Activated T-helper 1 cell treated with Interleukin-2 at 50 U/mL for 16 hours (primary cell): ENCODE measurements at regions not wholly inside any gene's neighbourhood (a gene's known extent, or its start where the extent isn't known, plus 50 kb on each side); places are given as distances from the start of the nearest gene placed in this dataset.

Source experiments
- DNase-seq: peaks from one replicate; pipeline ENCODE4 v3.0.0-alpha.2; 2020; ENCODE audit warnings: low read depth

DNA sequence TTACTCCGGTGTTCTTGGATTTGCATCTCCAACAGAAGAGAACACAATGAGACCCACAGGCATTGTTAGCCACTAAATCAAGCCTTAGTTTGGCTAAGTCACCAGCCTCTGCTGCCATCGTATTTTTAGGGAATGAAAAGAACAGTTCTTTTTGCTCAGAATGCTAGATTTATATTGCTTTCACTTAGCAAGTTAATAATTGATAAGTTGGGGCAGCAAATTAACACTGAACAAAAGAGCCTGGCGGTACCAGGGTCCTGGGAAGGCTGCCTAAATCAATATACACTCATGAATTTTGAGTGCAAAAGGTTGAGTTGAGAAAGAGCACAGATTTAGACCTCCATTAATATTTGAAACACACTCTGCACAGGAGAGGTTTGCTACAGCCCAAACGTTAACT, 767.7 kb downstream of the TYW1 start:
- DNase-seq = no peak

DNA sequence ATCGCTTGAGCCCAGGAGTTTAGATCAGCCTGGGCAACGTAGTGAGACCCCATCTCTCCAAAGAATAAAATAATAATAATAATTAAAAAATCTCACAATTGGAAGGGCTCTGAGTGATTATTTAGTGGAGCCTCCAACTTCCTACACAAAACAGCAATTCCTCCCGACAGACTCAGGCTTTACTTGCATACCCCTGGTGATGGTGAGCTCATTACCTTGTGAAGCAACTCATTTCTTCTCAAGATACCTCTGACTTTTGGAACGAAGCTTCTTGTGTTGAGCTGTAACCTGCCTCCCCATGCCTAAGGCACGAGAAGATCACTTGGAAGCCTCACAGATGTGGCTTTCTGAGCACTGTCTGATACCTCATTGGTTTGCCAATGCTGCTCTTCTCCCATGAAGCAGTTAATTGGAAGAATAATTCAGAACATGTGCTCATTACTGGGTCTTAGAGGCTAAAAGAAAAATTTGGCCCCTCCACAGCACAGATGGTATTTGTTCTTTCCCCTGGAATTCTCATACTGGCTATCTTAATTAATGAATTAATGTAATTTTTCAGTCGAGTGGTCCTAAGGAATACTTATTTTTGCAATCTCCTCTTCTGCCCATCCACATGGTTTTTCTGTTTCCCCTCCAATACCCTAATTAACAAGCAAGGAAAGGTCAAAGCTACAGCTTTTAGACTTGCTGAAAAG, 769.0 kb downstream of the TYW1 start:
- DNase-seq = no peak

DNA sequence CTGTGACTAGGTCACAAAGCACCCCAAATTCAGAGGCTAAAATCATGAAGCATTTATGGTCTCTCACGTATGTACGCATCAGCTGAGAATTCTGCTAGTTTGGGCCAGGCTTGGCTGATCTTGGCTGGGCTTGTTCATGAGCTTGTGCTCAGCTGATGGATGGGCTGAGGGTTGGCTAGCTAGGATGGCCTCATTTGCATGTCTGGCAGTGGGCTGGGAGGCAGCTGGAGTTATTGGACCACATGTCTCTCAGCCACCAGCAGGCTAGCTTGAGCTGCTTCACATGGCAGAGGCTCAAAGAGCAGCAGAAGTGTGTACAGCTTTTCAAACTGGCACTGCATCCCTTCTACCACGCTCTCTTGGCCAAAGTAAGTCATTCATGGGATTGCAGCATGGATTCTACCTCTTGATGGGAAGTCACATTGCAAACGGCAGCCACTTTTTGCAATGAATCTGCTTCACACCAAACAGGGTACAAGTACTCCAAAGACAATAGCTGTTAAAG, 770.3 kb downstream of the TYW1 start:
- no peak for DNase-seq

DNA sequence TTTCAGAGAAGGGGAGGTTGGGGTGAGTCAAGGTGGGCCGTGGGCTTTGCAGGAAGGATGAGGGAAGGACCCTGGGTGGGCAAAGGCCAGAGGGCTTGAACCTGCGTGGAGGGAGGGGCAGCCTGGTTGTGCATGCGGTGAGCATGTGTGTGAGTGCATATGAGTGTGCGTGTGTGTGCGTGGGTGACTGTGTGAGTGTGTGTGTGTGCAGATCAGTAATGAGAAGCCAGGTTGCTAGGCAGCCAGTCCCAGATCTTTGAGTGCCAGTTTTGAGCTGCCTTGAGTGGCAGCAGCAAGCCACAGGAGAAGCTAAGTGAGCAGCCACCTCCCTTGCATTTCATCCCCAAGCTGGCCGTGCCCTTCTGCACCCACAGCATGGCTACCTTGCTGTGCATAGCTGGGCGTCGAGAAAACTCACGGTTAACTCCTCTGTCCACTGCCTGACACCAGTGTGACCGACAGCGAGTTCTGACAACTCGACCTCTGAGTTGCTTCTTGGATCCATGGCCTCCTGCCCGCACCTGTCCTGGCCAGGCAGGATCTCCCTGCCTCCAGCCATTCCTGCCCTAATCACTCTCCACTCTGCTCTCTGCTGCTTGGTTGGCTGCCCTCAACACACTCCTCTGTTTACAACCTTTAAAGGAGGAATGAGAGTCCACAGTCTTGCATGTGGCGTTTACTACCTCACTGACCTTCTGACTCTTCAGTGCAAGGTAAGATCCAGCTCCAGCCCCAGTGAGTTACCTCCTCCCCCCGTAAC, 775.4 kb downstream of the TYW1 start:
- DNase-seq = no peak

DNA sequence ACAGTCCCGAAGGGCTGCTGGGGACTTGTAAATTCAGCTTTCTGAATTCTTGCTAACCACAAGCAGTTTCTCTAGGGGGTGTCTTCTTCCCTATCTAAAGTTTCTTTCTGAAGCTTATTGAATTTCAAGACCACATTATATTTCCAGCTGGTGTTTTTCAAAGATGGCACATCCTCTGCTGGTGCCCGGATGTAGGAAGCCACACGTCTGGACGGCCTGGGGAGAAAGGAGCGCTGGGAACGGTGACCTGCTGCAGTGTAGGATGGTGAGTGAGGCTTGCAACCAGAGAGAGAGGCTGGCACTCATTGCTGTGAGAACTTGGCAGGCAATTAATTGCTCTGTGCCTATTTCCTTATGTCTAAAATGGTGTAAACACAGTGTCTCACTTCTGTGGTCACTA, 776.4 kb downstream of the TYW1 start:
- DNase-seq = no peak

DNA sequence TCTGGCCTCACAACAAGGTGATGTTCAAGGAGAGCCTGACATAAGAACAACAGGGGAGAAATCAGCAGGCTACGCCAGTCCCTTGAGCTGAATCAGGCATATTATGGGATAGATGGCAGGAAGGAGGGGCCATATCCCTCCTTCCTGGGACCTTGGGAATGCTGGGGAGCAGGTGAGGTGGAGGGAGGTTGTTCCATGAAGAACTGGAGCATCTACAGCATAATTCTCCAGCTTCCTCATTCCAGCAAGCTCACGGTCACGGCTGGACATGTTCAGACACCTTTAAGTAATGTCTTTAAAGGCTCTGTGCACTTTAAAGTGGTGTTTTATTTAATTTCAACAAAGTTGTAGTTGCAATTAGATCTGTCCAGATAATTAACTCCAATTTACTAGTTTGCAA, 780.5 kb downstream of the TYW1 start:
- no peak for DNase-seq

DNA sequence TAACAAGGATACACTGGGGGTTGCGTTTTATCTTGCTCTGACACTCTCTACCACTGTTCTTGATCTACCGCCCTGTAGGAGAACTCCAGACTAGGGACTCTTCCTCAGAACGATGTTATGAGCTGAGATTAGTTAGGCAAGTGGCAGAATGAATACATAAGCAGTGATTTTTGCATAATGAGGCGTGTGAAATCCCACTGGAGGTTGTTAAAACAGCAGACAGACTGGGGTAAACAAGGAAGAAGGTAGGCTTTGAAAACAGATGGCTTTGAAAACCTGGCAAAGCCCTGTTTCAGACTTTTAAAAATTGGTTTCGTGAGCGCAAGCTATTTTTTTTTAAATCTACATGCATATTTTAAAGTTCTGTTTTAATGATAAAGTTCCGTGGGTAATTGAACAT, 785.2 kb downstream of the TYW1 start:
- DNase-seq = no peak

DNA sequence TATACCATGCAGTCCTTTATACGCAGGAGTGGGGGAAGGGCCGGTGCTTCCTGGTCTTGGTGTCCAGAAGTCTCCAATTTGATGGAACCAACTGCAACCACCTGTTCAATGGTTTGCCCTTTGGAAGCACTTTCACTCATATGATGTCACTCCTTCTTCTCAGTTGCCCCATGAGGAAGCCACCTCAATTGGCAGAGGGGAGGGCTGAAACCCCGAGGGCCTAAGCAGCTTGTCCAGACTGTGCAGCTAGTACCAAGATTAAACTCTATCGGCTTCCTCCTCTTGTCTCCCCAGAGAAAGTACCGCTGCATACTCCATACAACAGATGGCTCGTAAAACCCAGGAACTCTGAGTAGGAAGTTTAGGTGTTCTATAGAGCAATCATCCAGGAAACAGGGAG, 789.4 kb downstream of the TYW1 start:
- no peak for DNase-seq

DNA sequence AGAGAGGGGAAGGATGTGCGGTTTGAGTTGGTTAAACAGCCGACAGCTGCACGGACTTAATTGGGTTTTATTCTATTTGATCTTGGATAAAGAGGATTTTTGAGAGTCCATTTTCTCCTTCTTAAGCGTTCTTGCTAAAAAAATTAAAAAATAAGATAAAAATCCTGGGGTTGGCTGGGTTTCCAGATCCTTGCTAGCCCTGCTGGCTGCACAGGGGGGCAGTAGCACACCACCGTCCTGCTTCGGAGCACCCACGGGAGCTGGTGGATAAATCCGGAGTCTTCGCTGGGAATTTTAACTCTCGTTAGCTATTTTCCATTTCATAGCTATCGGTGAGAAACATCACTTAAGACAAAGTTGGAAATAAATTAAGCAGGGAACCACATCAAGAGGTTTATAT, 792.0 kb downstream of the TYW1 start:
- DNase-seq = no peak

DNA sequence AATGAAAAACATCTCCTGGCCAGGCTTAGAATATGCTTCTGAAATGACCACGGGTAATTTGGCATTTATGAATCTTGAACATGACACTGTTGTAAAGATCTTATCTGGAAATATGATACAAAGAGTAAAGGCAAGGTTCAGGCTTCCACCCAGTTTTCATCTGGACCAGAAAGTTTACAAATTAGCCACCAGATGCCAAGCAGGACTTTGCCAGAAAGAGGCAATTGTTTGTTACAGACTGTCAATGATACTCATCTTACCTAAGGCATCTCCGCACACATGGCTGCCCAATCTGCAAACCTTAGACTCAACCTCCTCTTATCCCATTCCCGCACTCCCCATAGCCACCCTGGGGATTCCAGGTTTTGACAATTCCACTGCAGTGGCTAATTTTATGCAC, 795.3 kb downstream of the TYW1 start:
- no peak for DNase-seq

DNA sequence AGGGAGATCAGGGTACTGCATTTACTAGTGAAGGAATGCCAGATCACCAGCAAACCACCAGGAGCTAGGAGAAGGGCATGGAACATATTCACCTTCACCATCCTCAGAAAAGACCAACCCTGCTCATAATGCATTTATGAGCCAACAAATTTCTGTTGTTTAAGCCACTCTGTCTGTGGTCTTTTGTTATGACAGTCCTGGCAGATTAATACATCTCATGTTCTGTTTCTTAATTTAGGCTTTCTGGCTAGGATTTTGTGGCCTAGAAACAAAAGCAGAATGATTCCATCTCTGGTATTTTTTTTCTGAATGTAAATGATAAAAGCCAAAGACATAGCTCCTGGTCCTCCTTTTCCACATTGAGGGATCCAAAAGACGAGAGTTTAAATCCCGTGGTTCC, 797.9 kb downstream of the TYW1 start:
- DNase-seq = no peak

DNA sequence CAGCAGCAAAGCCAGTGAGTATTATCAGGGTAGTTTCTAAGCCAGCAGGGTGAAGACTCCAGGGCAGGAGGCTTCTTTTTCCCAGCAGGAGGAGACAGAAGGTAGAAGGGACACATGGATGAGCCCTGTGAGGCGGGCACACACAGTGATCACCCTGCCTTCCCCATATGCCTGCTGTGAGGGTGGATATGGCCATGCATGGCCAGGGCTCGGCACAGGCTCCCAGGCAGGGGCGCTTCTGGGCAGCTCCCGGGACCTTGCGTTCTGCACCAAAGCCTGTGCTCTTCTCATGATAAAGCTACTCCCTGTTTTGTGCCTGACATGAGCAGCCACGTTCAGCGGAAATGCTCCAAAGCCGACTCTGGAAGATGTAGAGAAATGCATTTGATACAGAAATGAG, 807.2 kb downstream of the TYW1 start:
- no peak for DNase-seq

DNA sequence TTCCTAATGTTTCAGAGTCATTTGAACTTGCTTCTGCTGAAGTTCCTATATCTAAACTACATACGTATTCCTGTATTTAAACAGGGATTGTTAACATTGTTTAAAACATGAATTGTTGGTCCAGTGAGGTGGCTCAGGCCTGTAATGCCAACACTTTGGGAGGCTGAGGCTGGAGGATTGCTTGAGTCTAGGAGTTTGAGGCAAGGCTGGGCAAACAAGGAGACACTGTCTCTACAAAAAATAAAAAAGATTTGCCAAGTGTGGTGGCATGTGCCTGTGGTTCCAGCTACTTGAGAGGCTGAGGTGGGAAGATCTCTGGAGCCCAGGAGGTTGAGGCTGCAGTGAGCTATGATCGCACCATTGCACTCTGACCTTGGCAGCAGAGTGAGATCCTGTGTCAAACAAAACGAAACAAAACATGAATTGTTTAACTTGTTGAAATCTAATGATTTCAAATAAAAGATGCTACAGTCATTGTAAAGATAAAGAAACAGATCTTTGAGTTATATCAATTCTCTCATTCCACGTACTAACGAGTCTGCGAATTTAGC, 809.4 kb downstream of the TYW1 start:
- DNase-seq = no peak

DNA sequence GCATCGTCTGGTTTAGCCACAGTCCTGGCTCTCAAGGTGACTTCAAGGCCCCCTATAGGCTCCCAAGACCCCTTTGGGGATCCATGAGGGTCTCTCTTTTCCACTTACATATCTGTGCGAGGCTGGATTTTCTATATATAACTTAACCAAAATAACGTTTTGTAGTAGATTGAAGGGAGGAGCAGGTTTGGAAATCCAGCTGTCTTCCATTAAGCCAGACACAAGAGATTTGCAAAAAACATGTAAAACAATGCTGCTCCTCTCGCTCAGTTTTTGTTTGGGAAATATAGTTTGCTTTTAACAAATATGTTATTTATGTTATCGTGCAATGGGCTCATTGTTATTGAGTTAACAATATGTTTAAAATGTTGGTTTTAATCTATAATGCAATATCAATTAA, 811.2 kb downstream of the TYW1 start:
- DNase-seq = no peak

DNA sequence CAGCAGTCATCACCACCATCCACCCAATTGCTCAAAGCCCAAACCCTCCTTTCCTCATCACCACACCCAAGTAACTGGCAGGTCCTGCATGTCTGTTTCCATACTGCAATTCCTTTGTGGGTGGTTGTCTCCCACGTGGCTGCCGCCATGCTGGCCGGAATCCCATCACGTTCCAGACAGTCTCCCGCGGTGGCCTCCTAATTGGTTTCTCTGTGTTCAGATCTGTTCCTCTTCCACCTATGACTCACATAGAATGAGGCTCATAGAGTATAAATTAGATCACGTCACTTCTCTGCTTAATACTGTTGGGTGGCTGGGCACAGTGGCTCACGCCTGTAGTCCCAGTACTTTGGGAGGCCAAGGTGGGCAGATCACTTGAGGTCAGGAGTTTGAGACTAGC, 813.0 kb downstream of the TYW1 start:
- DNase-seq = no peak

DNA sequence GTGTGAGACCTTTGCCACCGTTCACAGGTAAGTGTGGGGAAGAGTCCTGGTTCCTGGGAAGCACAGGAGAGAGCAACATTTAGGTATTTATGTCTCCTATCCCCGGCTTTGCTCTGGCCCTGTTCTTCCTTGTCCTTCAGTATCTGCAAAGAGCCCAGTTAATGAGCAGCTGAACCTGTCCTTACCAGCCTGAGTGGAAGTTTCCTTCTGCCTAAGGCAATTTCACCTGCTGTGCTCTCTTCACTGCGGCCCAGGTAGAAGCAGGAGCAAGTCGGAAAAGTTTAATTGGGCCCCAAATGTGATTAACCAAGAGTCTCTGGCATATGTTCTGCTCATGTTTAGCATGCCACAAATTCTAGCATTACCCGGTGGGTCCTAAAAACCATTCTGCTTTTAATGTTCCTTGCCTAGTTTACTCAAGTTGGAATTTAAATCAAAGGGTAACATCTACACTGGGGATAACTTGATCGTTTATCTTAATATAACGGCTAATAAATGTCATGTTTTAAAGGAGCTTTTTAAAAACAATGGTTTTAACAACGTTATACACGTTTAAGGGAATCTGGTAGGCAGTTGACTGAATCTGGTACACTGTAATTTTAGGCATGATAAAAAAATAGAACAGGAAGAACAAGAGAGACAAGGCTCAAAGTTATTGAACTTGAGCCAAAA, 817.1 kb downstream of the TYW1 start:
- DNase-seq = no peak

DNA sequence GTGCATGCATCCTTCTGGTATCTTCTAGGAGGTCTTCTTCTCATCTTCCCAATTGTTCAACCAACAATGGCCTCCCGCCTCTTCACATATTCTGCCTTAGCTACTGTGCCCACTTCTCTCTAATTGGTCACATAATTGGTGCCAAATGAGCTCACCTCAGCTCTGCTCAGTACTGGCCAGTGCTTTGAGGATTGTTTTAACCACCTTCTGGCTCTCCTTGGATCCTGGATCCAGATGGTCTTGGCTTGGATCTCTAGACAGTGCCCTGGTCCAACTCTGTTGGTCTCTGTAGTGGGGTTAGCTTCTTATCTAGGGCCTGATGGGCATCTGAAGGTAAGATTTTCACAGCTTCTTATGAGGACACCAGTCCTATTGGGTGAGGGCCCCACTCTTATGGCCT, 820.8 kb downstream of the TYW1 start:
- no peak for DNase-seq

DNA sequence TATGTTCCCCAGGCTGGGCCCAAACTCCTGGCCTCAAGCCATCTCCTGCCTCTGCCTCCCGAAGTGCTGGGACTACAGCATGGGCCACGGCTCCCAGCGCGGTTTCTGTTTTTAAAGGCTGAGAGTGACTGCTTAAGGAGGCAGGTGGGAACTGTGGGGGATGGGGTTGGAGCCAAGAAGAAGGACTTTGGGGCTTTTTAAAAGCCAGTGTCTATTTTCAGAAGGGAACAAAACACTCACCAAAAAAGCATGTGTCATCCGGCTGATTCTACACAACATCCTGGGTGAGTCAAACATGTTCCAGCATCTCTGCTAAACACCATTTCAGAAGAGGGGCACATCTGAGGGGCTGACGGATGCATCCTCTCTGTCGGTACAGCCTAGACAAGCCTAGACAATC, 824.5 kb downstream of the TYW1 start:
- no peak for DNase-seq

DNA sequence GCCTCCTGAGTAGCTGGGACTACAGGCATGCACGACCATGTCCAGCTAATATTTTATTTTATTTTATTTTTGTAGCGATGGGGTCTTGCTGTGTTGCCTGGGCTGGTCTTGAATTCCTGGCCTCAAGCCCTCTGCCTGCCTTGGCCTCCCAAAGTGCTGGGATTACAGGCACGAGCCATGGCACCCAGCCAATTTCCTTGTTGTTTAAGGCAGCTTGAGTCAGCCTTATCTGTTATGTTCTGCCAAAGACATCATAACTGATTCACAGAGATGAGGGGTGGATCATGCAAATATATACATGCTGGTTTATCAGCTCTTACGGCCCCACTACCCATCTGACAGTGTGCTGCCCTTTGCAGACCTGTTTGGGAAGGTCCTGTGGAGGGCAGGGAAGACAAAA, 826.7 kb downstream of the TYW1 start:
- DNase-seq = no peak

DNA sequence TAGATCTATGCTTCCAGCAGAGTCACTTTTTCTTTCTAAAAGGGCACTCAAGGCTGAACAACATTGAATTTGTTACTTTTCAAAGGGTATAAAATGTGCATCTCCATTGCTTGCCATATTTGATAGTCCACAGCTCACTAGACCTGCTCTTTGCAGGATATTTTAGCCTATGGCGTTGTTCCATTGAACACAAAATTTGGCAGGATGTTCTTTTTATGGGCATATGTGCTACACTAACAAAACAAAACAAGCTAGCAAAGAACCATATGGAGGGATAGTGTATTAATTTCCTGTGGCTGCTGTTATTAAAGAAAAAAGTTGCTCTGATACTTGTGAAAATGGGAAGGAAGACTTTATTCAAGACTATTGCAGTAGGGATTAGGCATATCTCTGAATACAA, 828.7 kb downstream of the TYW1 start:
- no peak for DNase-seq

DNA sequence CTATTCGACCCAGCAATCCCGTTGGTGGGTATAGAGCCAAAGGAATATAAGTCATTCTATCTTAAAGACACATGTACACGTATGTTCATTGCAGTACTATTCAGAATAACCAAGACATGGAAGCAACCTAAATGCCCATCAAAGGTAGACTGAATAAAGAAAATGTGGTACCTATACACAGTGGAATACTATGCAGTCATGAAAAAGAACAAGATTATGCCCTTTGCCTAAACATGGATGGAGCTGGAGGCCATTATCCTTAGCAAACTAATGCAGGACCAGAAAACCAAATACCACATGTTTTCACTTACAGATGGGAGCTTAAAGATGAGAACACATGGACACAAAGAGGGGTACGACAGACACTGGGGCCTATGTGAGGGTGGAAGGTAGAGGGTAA, 845.3 kb downstream of the TYW1 start:
- no peak for DNase-seq

DNA sequence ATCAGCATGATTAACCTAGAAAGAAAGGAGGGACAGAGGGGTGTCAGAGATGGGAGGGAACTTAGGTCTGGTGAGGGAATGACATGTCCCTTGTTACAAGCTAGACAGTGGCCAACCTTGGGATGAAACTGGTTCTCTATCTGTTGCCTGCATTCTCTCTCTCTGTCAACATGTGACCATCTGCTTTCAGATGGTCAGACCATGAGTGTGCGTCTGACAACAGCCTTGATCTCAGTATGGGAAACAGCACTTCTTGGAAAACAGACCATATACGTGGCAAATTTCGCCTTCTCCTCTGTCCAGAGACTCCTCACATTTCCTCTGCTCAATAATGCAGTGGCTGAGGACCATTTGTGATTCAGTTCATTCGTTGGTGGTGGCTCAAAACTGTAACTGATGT, 845.9 kb downstream of the TYW1 start:
- no peak for DNase-seq

DNA sequence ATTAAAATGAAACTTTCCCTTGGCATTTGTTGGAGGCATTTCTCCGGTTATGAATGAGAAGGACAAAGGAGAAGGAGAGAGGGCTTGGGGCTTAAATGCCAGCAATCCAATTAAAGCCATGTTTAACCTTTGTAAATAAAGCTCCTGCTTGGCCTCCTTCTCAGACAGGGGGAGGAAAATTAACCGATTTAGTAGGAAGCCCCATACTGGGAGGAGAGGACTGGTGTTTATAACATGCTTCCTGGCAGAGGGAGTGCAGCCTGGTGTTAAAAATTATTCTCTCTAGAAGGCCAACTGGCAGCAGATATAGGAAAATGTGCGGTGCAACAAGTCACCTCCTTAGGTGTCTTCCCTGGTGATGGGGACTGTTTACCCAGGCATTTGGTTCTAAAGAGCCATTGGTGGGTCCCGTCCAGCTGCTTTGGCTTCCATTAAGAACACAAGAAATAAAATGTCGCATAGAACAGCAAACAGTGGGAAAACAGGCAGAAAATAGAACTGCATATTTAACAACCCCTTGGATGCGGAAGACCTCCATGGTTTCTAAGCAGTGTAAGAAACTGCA, 846.5 kb downstream of the TYW1 start:
- DNase-seq = no peak
